ENCODE measurements at regions not wholly inside any gene's neighbourhood (a gene's known extent, or its start where the extent isn't known, plus 50 kb on each side); places are given as distances from the start of the nearest gene placed in this dataset.
"Not testable (repeated sequence)": the region's sequence is repeated elsewhere in the genome, so short reads cannot be mapped to it uniquely, and the experiment has no call there.

DNA sequence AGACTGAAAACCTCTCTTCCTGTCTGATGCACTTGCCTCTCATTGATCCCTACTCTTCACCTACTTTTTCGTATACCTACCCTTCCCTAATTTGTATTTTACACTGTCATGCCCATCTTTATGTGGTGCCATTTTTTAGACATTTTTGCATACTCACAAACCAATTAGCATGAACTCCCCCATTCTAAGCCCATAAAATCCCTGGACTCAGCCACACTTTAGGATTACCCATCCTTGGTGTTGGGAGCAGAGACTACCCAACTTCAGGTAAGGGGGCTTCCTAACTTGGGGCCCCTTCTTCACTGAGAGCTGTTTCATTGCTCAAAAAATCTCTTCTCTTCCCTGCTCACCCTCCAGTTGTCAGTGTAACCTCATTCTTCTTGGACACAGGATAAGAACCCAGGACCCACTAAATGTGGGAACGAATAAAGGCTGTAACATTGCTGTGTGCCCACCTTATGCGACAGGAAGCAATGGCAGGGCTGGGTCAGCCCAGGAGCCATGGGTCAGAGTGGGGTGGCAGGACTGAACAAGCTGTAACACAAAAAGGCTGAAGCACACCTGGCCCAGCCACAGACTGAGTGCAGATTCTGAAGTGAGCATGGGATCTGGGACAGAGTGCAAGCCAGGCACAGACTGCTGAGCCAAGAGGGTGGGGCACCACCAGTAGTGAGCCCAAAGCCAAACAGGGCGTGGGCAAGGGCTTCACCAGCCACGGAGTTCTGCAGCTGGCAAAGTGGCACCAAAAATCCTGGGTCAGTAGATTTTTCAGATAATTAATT is 789.1 kb upstream of the HS3ST5 start:
- H3K36me3 Mint-ChIP-seq = no peaks in the 10 kb centered on the region

DNA sequence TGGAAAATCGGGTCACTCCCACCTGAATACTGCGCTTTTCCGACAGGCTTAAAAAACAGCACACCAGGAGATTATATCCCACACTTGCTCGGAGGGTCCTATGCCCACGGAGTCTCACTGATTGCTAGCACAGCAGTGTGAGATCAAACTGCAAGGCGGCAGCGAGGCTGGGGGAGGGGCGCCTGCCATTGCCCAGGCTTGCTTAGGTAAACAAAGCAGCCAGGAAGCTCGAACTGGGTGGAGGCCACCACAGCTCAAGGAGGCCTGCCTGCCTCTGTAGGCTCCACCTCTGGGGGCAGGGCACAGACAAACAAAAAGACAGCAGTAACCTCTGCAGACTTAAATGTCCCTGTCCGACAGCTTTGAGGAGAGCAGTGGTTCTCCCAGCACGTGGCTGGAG is 778.7 kb upstream of the HS3ST5 start:
- not testable (repeated sequence) for H3K4me3 Mint-ChIP-seq; H3K36me3 Mint-ChIP-seq; H3K4me1 Mint-ChIP-seq; H3K27me3 Mint-ChIP-seq (ENCODE audit: insufficient read depth, low read depth); H3K36me3 ChIP-seq; H3K27ac Mint-ChIP-seq; H4K20me1 ChIP-seq (ENCODE audit: low read depth); H3K9me3 Mint-ChIP-seq; H3F3A ChIP-seq (ENCODE audit: low read depth); H3K4me3 ChIP-seq; H3K9ac ChIP-seq; H2AFZ ChIP-seq (replicated peaks); H3K79me2 ChIP-seq (ENCODE audit: low read depth); H3K4me2 ChIP-seq; H3K27me3 ChIP-seq; H3K4me1 ChIP-seq; DNase-seq (ENCODE audit: low spot score); H3K27ac ChIP-seq; H3K9me3 ChIP-seq (ENCODE audit: low read depth)

More for the DNA sequence above, 789.1 kb upstream of the HS3ST5 start:
- Histone ChIP-seq H3K27me3 (no peaks in the 10 kb centered on the region), H2AFZ (replicated peaks) (no peak overlapping the region), H4K20me1 (ENCODE audit: low read depth) (no peaks in the 10 kb centered on the region), H3K27ac (no peak overlapping the region), H3K36me3 (no peaks in the 10 kb centered on the region), H3K4me1 (no peaks in the 10 kb centered on the region), H3K79me2 (ENCODE audit: low read depth) (no peaks in the 10 kb centered on the region), H3K4me2 (no peak overlapping the region), H3K9ac (no peak overlapping the region), H3F3A (ENCODE audit: low read depth) (no peaks in the 10 kb centered on the region), H3K9me3 (ENCODE audit: low read depth) (no peaks in the 10 kb centered on the region), H3K4me3 (no peak overlapping the region)
- Mint-ChIP-seq H3K4me3 (no peak overlapping the region), H3K9me3 (no peaks in the 10 kb centered on the region), H3K4me1 (no peaks in the 10 kb centered on the region), H3K27ac (no peak overlapping the region), H3K27me3 (ENCODE audit: insufficient read depth, low read depth) (no peaks in the 10 kb centered on the region)
- no peak for TF ChIP-seq EZH2phosphoT487 (IDR thresholded peaks at IDR 0.05)
- TF ChIP-seq, protein P1, sequence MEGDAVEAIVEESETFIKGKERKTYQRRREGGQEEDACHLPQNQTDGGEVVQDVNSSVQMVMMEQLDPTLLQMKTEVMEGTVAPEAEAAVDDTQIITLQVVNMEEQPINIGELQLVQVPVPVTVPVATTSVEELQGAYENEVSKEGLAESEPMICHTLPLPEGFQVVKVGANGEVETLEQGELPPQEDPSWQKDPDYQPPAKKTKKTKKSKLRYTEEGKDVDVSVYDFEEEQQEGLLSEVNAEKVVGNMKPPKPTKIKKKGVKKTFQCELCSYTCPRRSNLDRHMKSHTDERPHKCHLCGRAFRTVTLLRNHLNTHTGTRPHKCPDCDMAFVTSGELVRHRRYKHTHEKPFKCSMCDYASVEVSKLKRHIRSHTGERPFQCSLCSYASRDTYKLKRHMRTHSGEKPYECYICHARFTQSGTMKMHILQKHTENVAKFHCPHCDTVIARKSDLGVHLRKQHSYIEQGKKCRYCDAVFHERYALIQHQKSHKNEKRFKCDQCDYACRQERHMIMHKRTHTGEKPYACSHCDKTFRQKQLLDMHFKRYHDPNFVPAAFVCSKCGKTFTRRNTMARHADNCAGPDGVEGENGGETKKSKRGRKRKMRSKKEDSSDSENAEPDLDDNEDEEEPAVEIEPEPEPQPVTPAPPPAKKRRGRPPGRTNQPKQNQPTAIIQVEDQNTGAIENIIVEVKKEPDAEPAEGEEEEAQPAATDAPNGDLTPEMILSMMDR (IDR thresholded peaks at IDR 0.05) = no peak
- no peak for TF ChIP-seq EZH2 (IDR thresholded peaks at IDR 0.05)
- DNase-seq (ENCODE audit: low spot score) = no peak

GRCh38 chr6:115120391-115120790 is 777.6 kb upstream of the HS3ST5 start:
- Histone ChIP-seq H3K4me1 (no peaks in the 10 kb centered on the region), H3K27ac (no peak overlapping the region), H3K9me3 (ENCODE audit: low read depth) (no peaks in the 10 kb centered on the region), H3K4me2 (no peak overlapping the region), H3K79me2 (ENCODE audit: low read depth) (no peaks in the 10 kb centered on the region), H2AFZ (replicated peaks) (no peak overlapping the region), H3K4me3 (no peak overlapping the region), H3F3A (ENCODE audit: low read depth) (no peaks in the 10 kb centered on the region), H3K27me3 (no peaks in the 10 kb centered on the region), H4K20me1 (ENCODE audit: low read depth) (no peaks in the 10 kb centered on the region), H3K9ac (no peak overlapping the region), H3K36me3 (no peaks in the 10 kb centered on the region)
- Mint-ChIP-seq H3K27me3 (ENCODE audit: insufficient read depth, low read depth) (peaks cover 2% of the 10 kb centered on the region), H3K27ac (no peak overlapping the region), H3K4me1 (no peaks in the 10 kb centered on the region), H3K9me3 (peaks cover 6% of the 10 kb centered on the region), H3K4me3 (no peak overlapping the region), H3K36me3 (peaks cover 2% of the 10 kb centered on the region)
- no peak for TF ChIP-seq EZH2 (IDR thresholded peaks at IDR 0.05)
- no peak for DNase-seq (ENCODE audit: low spot score)

DNA sequence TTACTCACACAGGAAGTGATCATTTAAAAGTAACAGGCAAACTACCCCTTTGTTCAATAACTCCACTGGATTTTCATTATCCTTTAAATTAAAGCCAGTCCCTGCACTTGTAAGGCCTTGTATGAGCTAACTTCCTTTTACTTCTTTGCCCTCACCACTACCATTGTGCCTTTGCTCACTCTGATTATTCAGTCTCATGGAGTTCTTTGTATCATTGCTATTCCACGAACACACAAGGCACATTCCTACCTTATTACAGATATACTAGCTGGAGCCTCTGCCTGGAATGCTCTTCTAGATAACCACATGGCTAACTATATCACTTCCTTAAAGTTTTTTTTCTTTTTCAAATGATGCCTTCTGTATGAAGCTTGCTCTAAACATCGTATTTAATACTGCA is 748.6 kb upstream of the HS3ST5 start:
- TF ChIP-seq, protein P1 (IDR thresholded peaks at IDR 0.05) = no peak
- no peak for TF ChIP-seq EZH2 (IDR thresholded peaks at IDR 0.05)
- no peak for TF ChIP-seq EZH2phosphoT487 (IDR thresholded peaks at IDR 0.05)
- Histone ChIP-seq H3K4me1 (no peaks in the 10 kb centered on the region), H3K4me2 (no peak overlapping the region), H3K9me3 (ENCODE audit: low read depth) (no peaks in the 10 kb centered on the region), H3K9ac (no peak overlapping the region), H3K79me2 (ENCODE audit: low read depth) (no peaks in the 10 kb centered on the region), H3F3A (ENCODE audit: low read depth) (no peaks in the 10 kb centered on the region), H3K36me3 (no peaks in the 10 kb centered on the region), H3K27me3 (no peaks in the 10 kb centered on the region), H3K27ac (no peak overlapping the region), H3K4me3 (no peak overlapping the region), H4K20me1 (ENCODE audit: low read depth) (no peaks in the 10 kb centered on the region), H2AFZ (replicated peaks) (no peak overlapping the region)
- H3K36me3 Mint-ChIP-seq = no peaks in the 10 kb centered on the region
- H3K9me3 Mint-ChIP-seq = no peaks in the 10 kb centered on the region
- DNase-seq (ENCODE audit: low spot score) = no peak
- peaks cover 2% of the 10 kb centered on the region for H3K27me3 Mint-ChIP-seq (ENCODE audit: insufficient read depth, low read depth)
- H3K4me3 Mint-ChIP-seq = no peak overlapping the region
- H3K4me1 Mint-ChIP-seq = peaks cover 4% of the 10 kb centered on the region
- no peak overlapping the region for H3K27ac Mint-ChIP-seq

Data from neural progenitor cell (in vitro differentiated cells).